Stomach (tissue), 4 donors: ENCODE measurements at regions not wholly inside any gene's neighbourhood (a gene's known extent, or its start where the extent isn't known, plus 50 kb on each side); places are given as distances from the start of the nearest gene placed in this dataset.

Experiments
- EP300 ChIP-seq: sonication (generic); formaldehyde crosslinking; IDR thresholded peaks from one replicate; pipeline ENCODE4 v1.6.1; 2017; ENCODE audit warnings: antibody characterized with exemption
- POLR2A ChIP-seq, 4 donors: fragments of 450-650 bp; IDR thresholded peaks; one replicate each; pipeline ENCODE4 v1.6.1; 2016; ENCODE audit warnings: antibody characterized with exemption in 4 of 4, control low read depth in 2 of 4, mild to moderate bottlenecking in 1 of 4, moderate library complexity in 1 of 4
- POLR2AphosphoS5 ChIP-seq, 3 donors: sonication (generic); formaldehyde crosslinking; IDR thresholded peaks; one replicate each; pipeline ENCODE4 v1.6.1; 2016; ENCODE audit warnings: antibody characterized with exemption in 3 of 3
- TF ChIP-seq, protein P1 (sequence below), 7 experiments: fragments of 450-650 bp in 4 of 7; fragments of 200-600 bp in 3 of 7; sonication (generic) in 3 of 7; IDR thresholded peaks; one replicate each; pipeline ENCODE4 v1.5.1; 2016 to 2019; ENCODE audit warnings: antibody characterized with exemption in 7 of 7, control low read depth in 2 of 7, mild to moderate bottlenecking in 1 of 7

DNA sequence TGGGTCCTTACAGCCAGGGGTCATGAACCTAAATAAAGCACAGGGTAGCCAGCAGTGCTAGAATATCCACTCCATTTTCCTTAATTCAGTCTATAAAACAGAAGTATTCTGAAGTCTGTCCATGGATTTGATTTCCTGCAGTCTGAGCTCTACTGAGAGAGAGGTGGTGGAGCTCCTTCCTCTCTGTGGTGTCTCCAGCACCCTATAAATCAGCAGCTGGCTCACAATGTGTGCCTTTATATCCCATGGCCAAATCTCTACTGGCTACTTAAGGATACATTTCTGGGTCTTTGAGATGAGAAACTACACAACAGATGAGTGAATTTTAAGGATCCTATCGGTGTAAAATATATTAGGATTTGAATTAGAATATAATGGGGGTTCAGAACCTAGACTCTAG is 339.9 kb upstream of the RBMS3 start:
- TF ChIP-seq, protein P1, sequence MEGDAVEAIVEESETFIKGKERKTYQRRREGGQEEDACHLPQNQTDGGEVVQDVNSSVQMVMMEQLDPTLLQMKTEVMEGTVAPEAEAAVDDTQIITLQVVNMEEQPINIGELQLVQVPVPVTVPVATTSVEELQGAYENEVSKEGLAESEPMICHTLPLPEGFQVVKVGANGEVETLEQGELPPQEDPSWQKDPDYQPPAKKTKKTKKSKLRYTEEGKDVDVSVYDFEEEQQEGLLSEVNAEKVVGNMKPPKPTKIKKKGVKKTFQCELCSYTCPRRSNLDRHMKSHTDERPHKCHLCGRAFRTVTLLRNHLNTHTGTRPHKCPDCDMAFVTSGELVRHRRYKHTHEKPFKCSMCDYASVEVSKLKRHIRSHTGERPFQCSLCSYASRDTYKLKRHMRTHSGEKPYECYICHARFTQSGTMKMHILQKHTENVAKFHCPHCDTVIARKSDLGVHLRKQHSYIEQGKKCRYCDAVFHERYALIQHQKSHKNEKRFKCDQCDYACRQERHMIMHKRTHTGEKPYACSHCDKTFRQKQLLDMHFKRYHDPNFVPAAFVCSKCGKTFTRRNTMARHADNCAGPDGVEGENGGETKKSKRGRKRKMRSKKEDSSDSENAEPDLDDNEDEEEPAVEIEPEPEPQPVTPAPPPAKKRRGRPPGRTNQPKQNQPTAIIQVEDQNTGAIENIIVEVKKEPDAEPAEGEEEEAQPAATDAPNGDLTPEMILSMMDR (IDR thresholded peaks at IDR 0.05), result no peak
- TF ChIP-seq POLR2AphosphoS5 (IDR thresholded peaks at IDR 0.05) (no peak), EP300 (no peak), POLR2A (IDR thresholded peaks at IDR 0.05) (no peak)
